Natural killer cell treated with Interleukin-12 subunit alpha and Interleukin-12 subunit beta and Interleukin-15 and Interleukin-18, amount 100 ng/mL, for 72 hours (primary cell): ENCODE measurements at regions not wholly inside any gene's neighbourhood (a gene's known extent, or its start where the extent isn't known, plus 50 kb on each side); places are given as distances from the start of the nearest gene placed in this dataset.
A peak's percentile ranks its signal among the peaks of the same experiment; 100 is the strongest.
"Not testable (repeated sequence)": the region's sequence is repeated elsewhere in the genome, so short reads cannot be mapped to it uniquely, and the experiment has no call there.

ENCODE experiments used
- ATAC-seq, 2 donors: fragments of 150-1000 bp; cut with Tn5 transposase in 1 of 2; sonication (Bioruptor Pico), chemical (Tn5 transposase) in 1 of 2; 2 replicates each; pipeline ENCODE4 v1.10.0; 2021
- DNase-seq: peaks from one replicate; pipeline ENCODE4 v3.0.0; 2022; ENCODE audit warnings: low spot score
- H3K27ac Mint-ChIP-seq, 2 donors: 1 replicate in 1 of 2; 2 replicates in 1 of 2; pipeline ENCODE4 v1.8.0; 2022; ENCODE audit warnings: mixed read lengths in 2 of 2, mild to moderate bottlenecking in 1 of 2, moderate library complexity in 1 of 2
- H3K27me3 Mint-ChIP-seq, 2 donors: 1 replicate in 1 of 2; 2 replicates in 1 of 2; pipeline ENCODE4 v1.8.0; 2022; ENCODE audit warnings: mixed read lengths in 2 of 2
- H3K36me3 Mint-ChIP-seq: one replicate; pipeline ENCODE4 v1.8.0; 2022; ENCODE audit warnings: mixed read lengths
- H3K4me1 Mint-ChIP-seq, 2 donors: 1 replicate in 1 of 2; 2 replicates in 1 of 2; pipeline ENCODE4 v1.8.0; 2022; ENCODE audit warnings: low read depth in 2 of 2, mixed read lengths in 2 of 2, mild to moderate bottlenecking in 1 of 2
- H3K4me3 Mint-ChIP-seq: one replicate; pipeline ENCODE4 v1.8.0; 2022; ENCODE audit warnings: mixed read lengths
- H3K9me3 Mint-ChIP-seq: 2 replicates; pipeline ENCODE4 v1.8.0; 2022; ENCODE audit warnings: mixed read lengths

GRCh38 chr14:22500954-22501726 is 87.9 kb downstream of the DAD1 start:
- Mint-ChIP-seq H3K36me3 (no peaks in the 10 kb centered on the region), H3K4me1 (peaks cover 34 to 58% of the 10 kb centered on the region in 2 donors), H3K27ac (peak overlapping the region; percentile 85 to 89), H3K4me3 (no peak overlapping the region), H3K27me3 (no peaks in the 10 kb centered on the region), H3K9me3 (no peaks in the 10 kb centered on the region)
- DNase-seq (no peak), ATAC-seq (no peak)

- ATAC-seq (no peak), DNase-seq (no peak)
- H3K27ac Mint-ChIP-seq = peak overlapping the region; percentile 56 to 89
- no peaks in the 10 kb centered on the region for H3K36me3 Mint-ChIP-seq
- no peaks in the 10 kb centered on the region for H3K9me3 Mint-ChIP-seq
- H3K27me3 Mint-ChIP-seq = no peaks in the 10 kb centered on the region
- peak overlapping the region; percentile 39 for H3K4me3 Mint-ChIP-seq
- peaks cover 28 to 53% of the 10 kb centered on the region in 2 donors for H3K4me1 Mint-ChIP-seq
Measured at GRCh38 chr14:22500525-22500924, 88.5 kb downstream of the DAD1 start.

- Mint-ChIP-seq H3K27me3 (no peaks in the 10 kb centered on the region), H3K27ac (peak overlapping the region; percentile 86 to 89), H3K36me3 (no peaks in the 10 kb centered on the region), H3K4me1 (peaks cover 31 to 54% of the 10 kb centered on the region in 2 donors), H3K4me3 (peak overlapping the region; percentile 66), H3K9me3 (no peaks in the 10 kb centered on the region)
- no peak for DNase-seq
- ATAC-seq = no peak
Measured at GRCh38 chr14:22497671-22498093, 91.3 kb downstream of the DAD1 start.

GRCh38 chr14:22497144-22497423 is 91.9 kb downstream of the DAD1 start:
- Mint-ChIP-seq H3K27ac (peak overlapping the region; percentile 86 to 89), H3K36me3 (no peaks in the 10 kb centered on the region), H3K9me3 (no peaks in the 10 kb centered on the region), H3K4me3 (peak overlapping the region; percentile 66), H3K27me3 (no peaks in the 10 kb centered on the region), H3K4me1 (peaks cover 33 to 56% of the 10 kb centered on the region in 2 donors)
- ATAC-seq (peak; percentile 47 to 56), DNase-seq (no peak)

- Mint-ChIP-seq H3K27ac (peak overlapping the region; percentile 86 to 89), H3K27me3 (no peaks in the 10 kb centered on the region), H3K4me3 (peak overlapping the region; percentile 66), H3K36me3 (no peaks in the 10 kb centered on the region), H3K9me3 (no peaks in the 10 kb centered on the region), H3K4me1 (peaks cover 53 to 70% of the 10 kb centered on the region in 2 donors)
- no peak for ATAC-seq
- DNase-seq = no peak
Measured at GRCh38 chr14:22494486-22495135, 94.4 kb downstream of the DAD1 start.

- ATAC-seq (no peak), DNase-seq (no peak)
- no peaks in the 10 kb centered on the region for H3K36me3 Mint-ChIP-seq
- H3K4me1 Mint-ChIP-seq = peaks cover 59 to 71% of the 10 kb centered on the region in 2 donors
- H3K4me3 Mint-ChIP-seq = peak overlapping the region; percentile 83
- H3K27ac Mint-ChIP-seq = peak overlapping the region; percentile 86 to 89
- H3K27me3 Mint-ChIP-seq = no peaks in the 10 kb centered on the region
- H3K9me3 Mint-ChIP-seq = no peaks in the 10 kb centered on the region
Measured at GRCh38 chr14:22493753-22494152, 95.3 kb downstream of the DAD1 start.

- Mint-ChIP-seq H3K36me3 (no peaks in the 10 kb centered on the region), H3K9me3 (no peaks in the 10 kb centered on the region), H3K27ac (peak overlapping the region; percentile 89 to 93), H3K4me3 (peak overlapping the region; percentile 83), H3K27me3 (no peaks in the 10 kb centered on the region), H3K4me1 (peaks cover 66 to 77% of the 10 kb centered on the region in 2 donors)
- no peak for DNase-seq
- ATAC-seq = no peak
Measured at GRCh38 chr14:22492622-22493542, 96.1 kb downstream of the DAD1 start.

- ATAC-seq (peak; percentile 72 to 84), DNase-seq (peak; percentile 79)
- H3K27ac Mint-ChIP-seq = peak overlapping the region; percentile 89 to 93
- no peaks in the 10 kb centered on the region for H3K9me3 Mint-ChIP-seq
- peaks cover 66 to 74% of the 10 kb centered on the region in 2 donors for H3K4me1 Mint-ChIP-seq
- peak overlapping the region; percentile 83 for H3K4me3 Mint-ChIP-seq
- no peaks in the 10 kb centered on the region for H3K27me3 Mint-ChIP-seq
- H3K36me3 Mint-ChIP-seq = no peaks in the 10 kb centered on the region
Measured at GRCh38 chr14:22491683-22492621, 97.1 kb downstream of the DAD1 start.

GRCh38 chr14:22491053-22491452 is 98.0 kb downstream of the DAD1 start:
- not testable (repeated sequence) for H3K27me3 Mint-ChIP-seq, H3K9me3 Mint-ChIP-seq, DNase-seq, H3K36me3 Mint-ChIP-seq, ATAC-seq
- peaks cover 64 to 76% of the 10 kb centered on the region in 2 donors for H3K4me1 Mint-ChIP-seq
- H3K27ac Mint-ChIP-seq = peak overlapping the region; percentile 89 to 93
- H3K4me3 Mint-ChIP-seq = peak overlapping the region; percentile 83

GRCh38 chr14:22489957-22490950 is 98.8 kb downstream of the DAD1 start:
- no peaks in the 10 kb centered on the region for H3K36me3 Mint-ChIP-seq
- H3K4me3 Mint-ChIP-seq = peak overlapping the region; percentile 83
- ATAC-seq = peak; percentile 52 to 55
- no peaks in the 10 kb centered on the region for H3K9me3 Mint-ChIP-seq
- H3K27me3 Mint-ChIP-seq = no peaks in the 10 kb centered on the region
- H3K4me1 Mint-ChIP-seq = peaks cover 71 to 80% of the 10 kb centered on the region in 2 donors
- H3K27ac Mint-ChIP-seq = peak overlapping the region; percentile 89 to 93
- DNase-seq = no peak

- Mint-ChIP-seq H3K4me1 (peaks cover 81 to 86% of the 10 kb centered on the region in 2 donors), H3K4me3 (peak overlapping the region; percentile 83), H3K9me3 (no peaks in the 10 kb centered on the region), H3K36me3 (no peaks in the 10 kb centered on the region), H3K27me3 (no peaks in the 10 kb centered on the region), H3K27ac (peak overlapping the region; percentile 89 to 93)
- ATAC-seq (no peak), DNase-seq (no peak)
Measured at GRCh38 chr14:22489244-22489545, 99.8 kb downstream of the DAD1 start.
